Stimulated activated CD8-positive, alpha-beta memory T cell treated with anti-CD3 and anti-CD28 coated beads, Interleukin-7, amount 100 ng/mL, for 48 hours (primary cell): ENCODE measurements at regions not wholly inside any gene's neighbourhood (a gene's known extent, or its start where the extent isn't known, plus 50 kb on each side); places are given as distances from the start of the nearest gene placed in this dataset.
"Not testable (repeated sequence)": the region's sequence is repeated elsewhere in the genome, so short reads cannot be mapped to it uniquely, and the experiment has no call there.

Experiments
- DNase-seq, 2 donors: peaks; one replicate each; pipeline ENCODE4 v3.0.0-alpha.2; 2020; ENCODE audit warnings: low read depth in 1 of 2; ENCODE audit errors: extremely low read depth in 1 of 2

GRCh38 chr7:4519819-4520520 lies 162.1 kb upstream of the FOXK1 start:
- DNase-seq: no peak

- no peak for DNase-seq
Measured at GRCh38 chr7:4523219-4523618, 158.9 kb upstream of the FOXK1 start.

- DNase-seq: no peak
Measured at GRCh38 chr7:4523873-4524272, 158.2 kb upstream of the FOXK1 start.

- DNase-seq: no peak
Measured at GRCh38 chr7:4525884-4526283, 156.2 kb upstream of the FOXK1 start.

- no peak for DNase-seq
Measured at GRCh38 chr7:4527988-4528636, 154.0 kb upstream of the FOXK1 start.

GRCh38 chr7:4531236-4531635 lies 150.9 kb upstream of the FOXK1 start:
- DNase-seq: no peak

- DNase-seq: not testable (repeated sequence)
Measured at GRCh38 chr7:4533339-4533738, 148.8 kb upstream of the FOXK1 start.

GRCh38 chr7:4549681-4550080 lies 132.4 kb upstream of the FOXK1 start:
- DNase-seq: no peak

- DNase-seq: no peak
Measured at GRCh38 chr7:4550117-4550516, 132.0 kb upstream of the FOXK1 start.

- DNase-seq: no peak
Measured at GRCh38 chr7:4552985-4553384, 129.1 kb upstream of the FOXK1 start.

- no peak for DNase-seq
Measured at GRCh38 chr7:4556868-4557793, 125.0 kb upstream of the FOXK1 start.

GRCh38 chr7:4561795-4562194 lies 120.3 kb upstream of the FOXK1 start:
- DNase-seq: no peak

GRCh38 chr7:4566714-4567113 lies 115.4 kb upstream of the FOXK1 start:
- DNase-seq: no peak

- no peak for DNase-seq
Measured at GRCh38 chr7:4574851-4575250, 107.2 kb upstream of the FOXK1 start.

- DNase-seq: no peak
Measured at GRCh38 chr7:4575254-4575653, 106.8 kb upstream of the FOXK1 start.

- no peak for DNase-seq
Measured at GRCh38 chr7:4602905-4603842, 78.9 kb upstream of the FOXK1 start.

- no peak for DNase-seq
Measured at GRCh38 chr7:4603843-4604231, 78.3 kb upstream of the FOXK1 start.

- DNase-seq: no peak
Measured at GRCh38 chr7:4604456-4604940, 77.6 kb upstream of the FOXK1 start.

GRCh38 chr7:4606797-4607196 lies 75.3 kb upstream of the FOXK1 start:
- DNase-seq: no peak

GRCh38 chr7:4607311-4607729 lies 74.8 kb upstream of the FOXK1 start:
- DNase-seq: no peak
